ENCODE measurements at regions not wholly inside any gene's neighbourhood (a gene's known extent, or its start where the extent isn't known, plus 50 kb on each side); places are given as distances from the start of the nearest gene placed in this dataset.
"Not testable (repeated sequence)": the region's sequence is repeated elsewhere in the genome, so short reads cannot be mapped to it uniquely, and the experiment has no call there.

GRCh38 chr2:111365986-111366640 is 245.4 kb downstream of the BCL2L11 start:
- H3K9me3 Mint-ChIP-seq; POLR2A ChIA-PET; ATAC-seq (ENCODE audit: low read depth); H3K27me3 Mint-ChIP-seq; H3K27ac Mint-ChIP-seq; H3K4me1 Mint-ChIP-seq; DNase-seq; H3K4me3 Mint-ChIP-seq; H3K36me3 Mint-ChIP-seq: not testable (repeated sequence)

GRCh38 chr2:111366641-111367029 is 245.9 kb downstream of the BCL2L11 start:
- H3K27me3 Mint-ChIP-seq; H3K4me3 Mint-ChIP-seq; DNase-seq; H3K4me1 Mint-ChIP-seq; POLR2A ChIA-PET; H3K27ac Mint-ChIP-seq; ATAC-seq (ENCODE audit: low read depth); H3K9me3 Mint-ChIP-seq; H3K36me3 Mint-ChIP-seq: not testable (repeated sequence)

GRCh38 chr2:111367080-111367479 is 246.4 kb downstream of the BCL2L11 start:
- H3K4me1 Mint-ChIP-seq; H3K4me3 Mint-ChIP-seq; H3K27ac Mint-ChIP-seq; H3K36me3 Mint-ChIP-seq; DNase-seq; H3K9me3 Mint-ChIP-seq; H3K27me3 Mint-ChIP-seq; POLR2A ChIA-PET; ATAC-seq (ENCODE audit: low read depth): not testable (repeated sequence)

GRCh38 chr2:111367871-111368270 is 247.2 kb downstream of the BCL2L11 start:
- H3K27ac Mint-ChIP-seq; H3K36me3 Mint-ChIP-seq; POLR2A ChIA-PET; H3K9me3 Mint-ChIP-seq; H3K4me1 Mint-ChIP-seq; H3K4me3 Mint-ChIP-seq; H3K27me3 Mint-ChIP-seq; ATAC-seq (ENCODE audit: low read depth); DNase-seq: not testable (repeated sequence)

- ATAC-seq (ENCODE audit: low read depth); H3K4me1 Mint-ChIP-seq; H3K4me3 Mint-ChIP-seq; DNase-seq; H3K9me3 Mint-ChIP-seq; H3K36me3 Mint-ChIP-seq; H3K27me3 Mint-ChIP-seq; POLR2A ChIA-PET; H3K27ac Mint-ChIP-seq: not testable (repeated sequence)
Observed at GRCh38 chr2:111368288-111368687, 247.6 kb downstream of the BCL2L11 start.

GRCh38 chr2:111373060-111373459 is 252.3 kb downstream of the BCL2L11 start:
- H3K4me1 Mint-ChIP-seq; DNase-seq; H3K27me3 Mint-ChIP-seq; H3K27ac Mint-ChIP-seq; ATAC-seq (ENCODE audit: low read depth); H3K9me3 Mint-ChIP-seq; H3K4me3 Mint-ChIP-seq; H3K36me3 Mint-ChIP-seq; POLR2A ChIA-PET: not testable (repeated sequence)

- H3K36me3 Mint-ChIP-seq; ATAC-seq (ENCODE audit: low read depth); H3K9me3 Mint-ChIP-seq; DNase-seq; H3K27ac Mint-ChIP-seq; H3K27me3 Mint-ChIP-seq; POLR2A ChIA-PET; H3K4me3 Mint-ChIP-seq; H3K4me1 Mint-ChIP-seq: not testable (repeated sequence)
Observed at GRCh38 chr2:111373989-111374388, 253.3 kb downstream of the BCL2L11 start.

- not testable (repeated sequence) for ATAC-seq (ENCODE audit: low read depth); DNase-seq
Observed at GRCh38 chr2:111374734-111375133, 254.0 kb downstream of the BCL2L11 start.

GRCh38 chr2:111375320-111375883 is 254.7 kb downstream of the BCL2L11 start:
- H3K4me3 Mint-ChIP-seq, H3K27me3 Mint-ChIP-seq, DNase-seq, H3K4me1 Mint-ChIP-seq, POLR2A ChIA-PET, H3K9me3 Mint-ChIP-seq, H3K27ac Mint-ChIP-seq, H3K36me3 Mint-ChIP-seq: not testable (repeated sequence)
- ATAC-seq (ENCODE audit: low read depth): peak; percentile 15

More at GRCh38 chr2:111374734-111375133, 254.0 kb downstream of the BCL2L11 start:
- H3K4me1 Mint-ChIP-seq, H3K27ac Mint-ChIP-seq, H3K9me3 Mint-ChIP-seq, H3K36me3 Mint-ChIP-seq, H3K4me3 Mint-ChIP-seq, POLR2A ChIA-PET, H3K27me3 Mint-ChIP-seq: not testable (repeated sequence)

GRCh38 chr2:111376272-111376970 is 255.7 kb downstream of the BCL2L11 start:
- H3K9me3 Mint-ChIP-seq; H3K27ac Mint-ChIP-seq; ATAC-seq (ENCODE audit: low read depth); POLR2A ChIA-PET; H3K4me3 Mint-ChIP-seq; H3K27me3 Mint-ChIP-seq; H3K36me3 Mint-ChIP-seq; DNase-seq; H3K4me1 Mint-ChIP-seq: not testable (repeated sequence)

GRCh38 chr2:111376971-111377352 is 256.2 kb downstream of the BCL2L11 start:
- POLR2A ChIA-PET; DNase-seq; H3K4me1 Mint-ChIP-seq; H3K36me3 Mint-ChIP-seq; H3K9me3 Mint-ChIP-seq; H3K27me3 Mint-ChIP-seq; ATAC-seq (ENCODE audit: low read depth); H3K4me3 Mint-ChIP-seq; H3K27ac Mint-ChIP-seq: not testable (repeated sequence)

GRCh38 chr2:111377386-111377959 is 256.8 kb downstream of the BCL2L11 start:
- POLR2A ChIA-PET; H3K4me1 Mint-ChIP-seq; H3K36me3 Mint-ChIP-seq; H3K9me3 Mint-ChIP-seq; H3K27me3 Mint-ChIP-seq; ATAC-seq (ENCODE audit: low read depth); H3K4me3 Mint-ChIP-seq; DNase-seq; H3K27ac Mint-ChIP-seq: not testable (repeated sequence)

- H3K4me3 Mint-ChIP-seq, H3K27ac Mint-ChIP-seq, H3K9me3 Mint-ChIP-seq, POLR2A ChIA-PET, H3K27me3 Mint-ChIP-seq, H3K36me3 Mint-ChIP-seq, DNase-seq, H3K4me1 Mint-ChIP-seq: not testable (repeated sequence)
- peak; percentile 34 for ATAC-seq (ENCODE audit: low read depth)
Observed at GRCh38 chr2:111378348-111378747, 257.6 kb downstream of the BCL2L11 start.

Measured in activated naive CD8-positive, alpha-beta T cell treated with anti-CD3 and anti-CD28 coated beads, Interleukin-2, amount 10 ng/mL, durations not matched to agents 7 days and 5 days (primary cell).